KMS-11 (cell line): ENCODE measurements at regions not wholly inside any gene's neighbourhood (a gene's known extent, or its start where the extent isn't known, plus 50 kb on each side); places are given as distances from the start of the nearest gene placed in this dataset.

Source experiments
- H2AFZ ChIP-seq: fragments of 200-600 bp; sonication (generic); 2 replicates; pipeline ENCODE4 v1.6.1; 2016; ENCODE audit warnings: antibody characterized with exemption, mixed run types, low read depth
- H3K27ac ChIP-seq: fragments of 200-600 bp; sonication (generic); 2 replicates; pipeline ENCODE4 v1.6.1; 2016; ENCODE audit warnings: mild to moderate bottlenecking, mixed run types
- H3K27me3 ChIP-seq: fragments of 200-600 bp; sonication (generic); 2 replicates; pipeline ENCODE4 v1.6.1; 2017; ENCODE audit warnings: mild to moderate bottlenecking, low read depth, mixed run types, moderate library complexity; ENCODE audit not compliant: insufficient read depth
- H3K36me3 ChIP-seq: fragments of 200-600 bp; sonication (generic); 2 replicates; pipeline ENCODE4 v1.6.1; 2017; ENCODE audit warnings: mild to moderate bottlenecking, mixed run types; ENCODE audit not compliant: insufficient read depth
- H3K4me1 ChIP-seq: fragments of 200-600 bp; sonication (generic); 2 replicates; pipeline ENCODE4 v1.6.1; 2016; ENCODE audit warnings: mild to moderate bottlenecking, low read depth, mixed run types; ENCODE audit not compliant: poor library complexity, severe bottlenecking
- H3K4me2 ChIP-seq: fragments of 200-600 bp; sonication (generic); 2 replicates; pipeline ENCODE4 v1.7.0; 2016; ENCODE audit warnings: mild to moderate bottlenecking, mixed run types
- H3K4me3 ChIP-seq: fragments of 200-600 bp; sonication (generic); IDR thresholded peaks from 2 replicates; pipeline ENCODE4 v1.6.1; 2017; ENCODE audit warnings: low read depth, low read length, mixed read lengths; ENCODE audit not compliant: insufficient read depth
- H3K79me2 ChIP-seq: fragments of 200-600 bp; sonication (generic); 2 replicates; pipeline ENCODE4 v1.6.1; 2016; ENCODE audit warnings: low read depth, mixed run types; ENCODE audit not compliant: insufficient read depth
- H3K9ac ChIP-seq: fragments of 200-600 bp; sonication (generic); 2 replicates; pipeline ENCODE4 v1.6.1; 2016; ENCODE audit warnings: mild to moderate bottlenecking, mixed run types
- H4K20me1 ChIP-seq: fragments of 200-600 bp; sonication (generic); 2 replicates; pipeline ENCODE4 v1.6.1; 2016; ENCODE audit warnings: mild to moderate bottlenecking, mixed run types; ENCODE audit not compliant: insufficient read depth
- TF ChIP-seq, protein P1 (sequence below): fragments of 200-600 bp; sonication (generic); conservative IDR thresholded peaks from 2 replicates; pipeline ENCODE4 v1.6.1; 2017; ENCODE audit warnings: low read depth, mild to moderate bottlenecking, antibody characterized with exemption, low read length, moderate library complexity, mixed read lengths

DNA sequence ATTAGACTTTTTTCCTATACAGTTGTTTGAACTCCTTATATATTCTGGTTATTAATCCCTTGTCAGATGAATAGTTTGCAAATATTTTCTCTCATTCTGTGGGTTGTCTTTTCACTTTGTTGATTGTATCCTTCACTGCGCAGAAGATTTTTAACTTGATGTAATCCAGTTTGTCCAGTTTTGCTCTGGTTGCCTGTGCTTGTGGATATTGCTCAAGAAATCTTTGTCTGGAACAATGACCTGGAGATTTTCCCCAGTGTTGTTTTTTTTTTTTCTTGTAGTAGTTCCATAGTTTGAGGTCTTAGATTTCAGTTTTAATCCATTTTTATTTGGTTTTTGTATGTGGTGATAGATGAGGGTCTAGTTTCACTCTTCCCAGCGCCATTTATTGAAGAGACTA, 289.8 kb upstream of the SPOCK3 start:
- Histone ChIP-seq H3K9ac (no peak overlapping the region), H3K4me1 (no peaks in the 10 kb centered on the region), H3K36me3 (no peaks in the 10 kb centered on the region), H3K4me2 (no peak overlapping the region), H4K20me1 (no peaks in the 10 kb centered on the region), H2AFZ (no peak overlapping the region), H3K79me2 (no peaks in the 10 kb centered on the region), H3K27ac (no peak overlapping the region), H3K4me3 (no peak overlapping the region), H3K27me3 (no peaks in the 10 kb centered on the region)
- TF ChIP-seq, protein P1, sequence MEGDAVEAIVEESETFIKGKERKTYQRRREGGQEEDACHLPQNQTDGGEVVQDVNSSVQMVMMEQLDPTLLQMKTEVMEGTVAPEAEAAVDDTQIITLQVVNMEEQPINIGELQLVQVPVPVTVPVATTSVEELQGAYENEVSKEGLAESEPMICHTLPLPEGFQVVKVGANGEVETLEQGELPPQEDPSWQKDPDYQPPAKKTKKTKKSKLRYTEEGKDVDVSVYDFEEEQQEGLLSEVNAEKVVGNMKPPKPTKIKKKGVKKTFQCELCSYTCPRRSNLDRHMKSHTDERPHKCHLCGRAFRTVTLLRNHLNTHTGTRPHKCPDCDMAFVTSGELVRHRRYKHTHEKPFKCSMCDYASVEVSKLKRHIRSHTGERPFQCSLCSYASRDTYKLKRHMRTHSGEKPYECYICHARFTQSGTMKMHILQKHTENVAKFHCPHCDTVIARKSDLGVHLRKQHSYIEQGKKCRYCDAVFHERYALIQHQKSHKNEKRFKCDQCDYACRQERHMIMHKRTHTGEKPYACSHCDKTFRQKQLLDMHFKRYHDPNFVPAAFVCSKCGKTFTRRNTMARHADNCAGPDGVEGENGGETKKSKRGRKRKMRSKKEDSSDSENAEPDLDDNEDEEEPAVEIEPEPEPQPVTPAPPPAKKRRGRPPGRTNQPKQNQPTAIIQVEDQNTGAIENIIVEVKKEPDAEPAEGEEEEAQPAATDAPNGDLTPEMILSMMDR = no peak

DNA sequence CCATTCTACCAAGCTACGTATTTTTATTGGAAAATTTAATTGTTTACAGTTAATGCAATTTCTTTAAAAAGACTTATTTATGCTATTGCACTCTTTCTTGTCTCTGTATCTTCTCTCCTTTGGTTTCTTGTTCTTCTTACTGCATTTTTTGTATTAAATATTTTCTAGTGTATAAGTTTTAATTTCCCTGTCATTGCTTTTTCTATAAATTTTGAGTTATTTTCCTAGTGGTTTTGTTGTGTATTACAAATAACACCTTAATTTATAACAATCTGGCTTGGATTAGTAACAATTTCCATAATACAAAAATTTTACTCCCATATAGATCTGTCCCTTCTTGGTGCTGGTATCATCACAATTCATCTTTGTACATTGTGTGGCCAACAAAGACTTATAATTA, 303.5 kb upstream of the SPOCK3 start:
- Histone ChIP-seq H3K4me1 (no peaks in the 10 kb centered on the region), H2AFZ (no peak overlapping the region), H3K36me3 (no peaks in the 10 kb centered on the region), H3K27ac (no peak overlapping the region), H3K4me2 (no peak overlapping the region), H4K20me1 (no peaks in the 10 kb centered on the region), H3K79me2 (no peaks in the 10 kb centered on the region), H3K27me3 (no peaks in the 10 kb centered on the region), H3K4me3 (no peak overlapping the region), H3K9ac (no peak overlapping the region)
- TF ChIP-seq, protein P1 = no peak

DNA sequence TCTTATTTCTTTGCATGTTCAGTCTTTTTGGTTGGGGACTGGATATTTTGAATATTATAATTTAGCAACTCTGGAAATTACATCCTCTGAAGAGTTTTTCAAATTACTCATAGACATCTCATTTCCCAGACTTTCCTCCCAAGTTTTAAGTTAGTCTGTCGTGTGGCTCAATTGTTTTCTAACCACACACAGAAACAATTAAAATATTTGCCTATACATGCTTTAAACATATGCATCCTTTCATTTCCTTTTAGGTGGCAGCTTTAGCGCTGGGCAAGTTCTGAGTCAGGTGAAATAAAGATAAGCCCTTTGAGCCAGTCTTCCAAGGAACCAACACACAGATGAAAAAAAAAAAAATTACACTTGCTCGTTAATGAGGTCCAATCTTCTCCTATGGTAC, 307.0 kb upstream of the SPOCK3 start:
- no peaks in the 10 kb centered on the region for H3K36me3 ChIP-seq
- no peaks in the 10 kb centered on the region for H3K27me3 ChIP-seq
- no peak overlapping the region for H2AFZ ChIP-seq
- H3K79me2 ChIP-seq = no peaks in the 10 kb centered on the region
- H3K4me1 ChIP-seq = no peaks in the 10 kb centered on the region
- H3K4me2 ChIP-seq = no peak overlapping the region
- TF ChIP-seq, protein P1 = no peak
- H4K20me1 ChIP-seq = no peaks in the 10 kb centered on the region
- no peak overlapping the region for H3K9ac ChIP-seq
- H3K4me3 ChIP-seq = no peak overlapping the region
- H3K27ac ChIP-seq = no peak overlapping the region

DNA sequence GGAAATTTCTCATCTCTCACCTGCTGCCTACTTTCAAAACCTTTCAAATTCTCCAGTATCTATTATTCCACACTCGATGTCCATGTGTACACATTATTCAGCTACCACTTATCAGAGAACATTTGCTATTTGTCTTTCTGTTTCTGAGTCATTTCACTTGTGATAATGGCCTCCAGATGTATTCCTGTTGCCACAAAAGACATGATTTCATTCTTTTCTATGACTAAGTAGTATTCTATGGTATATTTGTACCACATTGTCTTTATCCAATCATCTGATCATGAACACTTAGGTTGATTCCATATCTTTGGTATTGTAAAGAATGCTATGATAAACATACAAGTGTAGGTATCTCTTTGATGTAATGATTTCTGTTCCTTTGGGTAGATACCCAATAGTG, 310.1 kb upstream of the SPOCK3 start:
- no peaks in the 10 kb centered on the region for H3K4me1 ChIP-seq
- TF ChIP-seq, protein P1 = no peak
- H3K4me3 ChIP-seq = no peak overlapping the region
- no peak overlapping the region for H3K9ac ChIP-seq
- no peaks in the 10 kb centered on the region for H3K36me3 ChIP-seq
- H3K27me3 ChIP-seq = no peaks in the 10 kb centered on the region
- H4K20me1 ChIP-seq = no peaks in the 10 kb centered on the region
- H3K4me2 ChIP-seq = no peak overlapping the region
- H2AFZ ChIP-seq = no peak overlapping the region
- no peak overlapping the region for H3K27ac ChIP-seq
- H3K79me2 ChIP-seq = no peaks in the 10 kb centered on the region

DNA sequence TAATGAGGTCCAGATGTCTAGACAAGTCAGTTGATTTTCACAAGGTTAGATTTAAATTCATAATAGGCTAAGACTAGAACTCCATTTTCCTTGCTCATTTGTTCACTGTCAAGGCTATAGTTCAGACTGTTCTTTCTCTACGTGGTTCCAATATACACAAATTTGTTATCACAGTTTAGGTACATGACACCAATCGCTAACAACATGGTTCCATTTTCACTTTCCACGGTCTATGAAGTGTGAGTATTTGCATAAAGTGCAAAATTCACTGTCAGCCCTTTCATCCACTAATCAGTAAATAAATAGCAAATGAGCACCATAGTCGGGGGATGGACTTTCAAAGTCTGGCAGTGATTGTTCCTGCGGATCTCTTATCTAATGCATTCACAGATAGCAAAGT, 315.7 kb upstream of the SPOCK3 start:
- Histone ChIP-seq H4K20me1 (no peaks in the 10 kb centered on the region), H3K79me2 (no peaks in the 10 kb centered on the region), H3K4me3 (no peak overlapping the region), H3K9ac (no peak overlapping the region), H3K4me2 (no peak overlapping the region), H3K4me1 (no peaks in the 10 kb centered on the region), H3K27me3 (no peaks in the 10 kb centered on the region), H3K36me3 (no peaks in the 10 kb centered on the region), H3K27ac (no peak overlapping the region), H2AFZ (no peak overlapping the region)
- TF ChIP-seq, protein P1 = no peak
